ENCODE measurements at regions not wholly inside any gene's neighbourhood (a gene's known extent, or its start where the extent isn't known, plus 50 kb on each side); places are given as distances from the start of the nearest gene placed in this dataset.

DNA sequence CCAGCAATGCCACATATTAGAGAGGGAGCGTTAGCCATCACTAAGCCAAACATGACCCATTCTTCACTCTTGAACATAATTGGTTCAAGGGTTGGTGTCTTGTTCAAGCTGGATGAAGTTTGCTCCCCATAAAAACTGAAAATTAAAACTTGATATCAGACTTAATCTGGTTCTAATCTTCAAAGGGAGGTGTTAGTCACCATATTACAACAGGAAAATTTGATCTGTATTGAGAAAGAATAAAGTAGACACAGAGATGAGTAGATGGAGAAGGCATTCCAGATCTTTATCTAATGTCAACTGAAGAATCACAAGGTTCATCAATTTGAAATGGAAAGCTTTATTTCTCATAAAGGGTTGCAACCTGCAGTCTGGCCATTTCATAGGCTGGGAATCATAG, 972.8 kb downstream of the HACE1 start:
- ATAC-seq, result no peak
- CTCF ChIA-PET (ENCODE audit: low intra/inter-chr PET ratio), result no interaction called here
- no peak for TF ChIP-seq ARHGAP35 (IDR thresholded peaks at IDR 0.05; ENCODE audit: partially characterized antibody)
- Histone ChIP-seq H3K79me2 (ENCODE audit: control insufficient read depth, insufficient read depth, low read length) (no peaks in the 10 kb centered on the region), H3K27me3 (ENCODE audit: control insufficient read depth in 2 of 2, insufficient read depth in 2 of 2, low read length in 2 of 2) (no peaks in the 10 kb centered on the region), H3K9ac (ENCODE audit: insufficient read depth in 1 of 2, low read depth in 2 of 2, low read length in 2 of 2) (no peak overlapping the region), H3K36me3 (ENCODE audit: control insufficient read depth, insufficient read depth, low read length) (no peaks in the 10 kb centered on the region), H4K20me1 (replicated peaks; ENCODE audit: control insufficient read depth, insufficient read depth, low read length) (no peaks in the 10 kb centered on the region), H3K4me2 (ENCODE audit: insufficient read depth, low read length) (no peak overlapping the region), H2AFZ (ENCODE audit: low read depth, low read length) (no peak overlapping the region), H3K9me3 (replicated peaks; ENCODE audit: control insufficient read depth, insufficient read depth, low read depth, low read length) (no peaks in the 10 kb centered on the region), H3K4me3 (no peak overlapping the region), H3K9me1 (ENCODE audit: control insufficient read depth, insufficient read depth, low read length) (no peaks in the 10 kb centered on the region), H3K4me1 (replicated peaks in 1 of 2; ENCODE audit: control insufficient read depth in 2 of 2, insufficient read depth in 2 of 2, low read length in 2 of 2) (no peaks in the 10 kb centered on the region), H3K27ac (ENCODE audit: extremely low read depth, low read depth, low read length) (no peak overlapping the region)
- WGBS (ENCODE audit: insufficient coverage, low coverage, missing lambda C conversion rate), result 0% methylated on average over 1 of the region's 1 CpG
- DNase-seq (ENCODE audit: extremely low read depth in 1 of 4, low spot score in 3 of 4), result no peak
- intact Hi-C loops (cut with micrococcal nuclease), result no loop called here
- POLR2A ChIA-PET, result no interaction called here
- FAIRE-seq, result no peak
- in situ Hi-C loops (cut with MboI), result no loop called here
- no TSS peak for BruUV-seq (replicated peaks)

GRCh38 chr6:103885446-103885845, 974.3 kb downstream of the HACE1 start:
- no TSS peak for BruUV-seq (replicated peaks)

More at GRCh38 chr6:103885446-103885845, 974.3 kb downstream of the HACE1 start:
- Histone ChIP-seq H3K4me1 (replicated peaks in 1 of 2; ENCODE audit: control insufficient read depth in 2 of 2, insufficient read depth in 2 of 2, low read length in 2 of 2) (no peaks in the 10 kb centered on the region), H3K27ac (ENCODE audit: extremely low read depth, low read depth, low read length) (no peak overlapping the region), H3K9ac (ENCODE audit: insufficient read depth in 1 of 2, low read depth in 2 of 2, low read length in 2 of 2) (no peak overlapping the region), H3K4me2 (ENCODE audit: insufficient read depth, low read length) (no peak overlapping the region), H3K36me3 (ENCODE audit: control insufficient read depth, insufficient read depth, low read length) (no peaks in the 10 kb centered on the region), H3K79me2 (ENCODE audit: control insufficient read depth, insufficient read depth, low read length) (no peaks in the 10 kb centered on the region), H3K4me3 (no peak overlapping the region), H4K20me1 (replicated peaks; ENCODE audit: control insufficient read depth, insufficient read depth, low read length) (no peaks in the 10 kb centered on the region), H3K27me3 (ENCODE audit: control insufficient read depth in 2 of 2, insufficient read depth in 2 of 2, low read length in 2 of 2) (no peaks in the 10 kb centered on the region), H3K9me1 (ENCODE audit: control insufficient read depth, insufficient read depth, low read length) (no peaks in the 10 kb centered on the region), H3K9me3 (replicated peaks; ENCODE audit: control insufficient read depth, insufficient read depth, low read depth, low read length) (no peaks in the 10 kb centered on the region), H2AFZ (ENCODE audit: low read depth, low read length) (no peak overlapping the region)
- intact Hi-C loops (cut with micrococcal nuclease) (no loop called here), in situ Hi-C loops (cut with MboI) (no loop called here)
- TF ChIP-seq BHLHE40 (IDR thresholded peaks at IDR 0.05; ENCODE audit: low read length) (no peak), ZKSCAN1 (IDR thresholded peaks at IDR 0.05; ENCODE audit: low read depth, low read length) (no peak), STAT5A (IDR thresholded peaks at IDR 0.05; ENCODE audit: borderline replicate concordance, low read length) (no peak), PHB2 (IDR thresholded peaks at IDR 0.05; ENCODE audit: low read depth) (no peak), THRAP3 (IDR thresholded peaks at IDR 0.05; ENCODE audit: borderline replicate concordance) (no peak), FOXA3 (CRISPR knock-in tag; conservative IDR thresholded peaks at IDR 0.05 in 1 of 2, IDR thresholded peaks at IDR 0.05 in 1 of 2) (no peak), SIRT6 (IDR thresholded peaks at IDR 0.05; ENCODE audit: low read depth, low read length) (no peak)
- TF ChIP-seq, protein P1, sequence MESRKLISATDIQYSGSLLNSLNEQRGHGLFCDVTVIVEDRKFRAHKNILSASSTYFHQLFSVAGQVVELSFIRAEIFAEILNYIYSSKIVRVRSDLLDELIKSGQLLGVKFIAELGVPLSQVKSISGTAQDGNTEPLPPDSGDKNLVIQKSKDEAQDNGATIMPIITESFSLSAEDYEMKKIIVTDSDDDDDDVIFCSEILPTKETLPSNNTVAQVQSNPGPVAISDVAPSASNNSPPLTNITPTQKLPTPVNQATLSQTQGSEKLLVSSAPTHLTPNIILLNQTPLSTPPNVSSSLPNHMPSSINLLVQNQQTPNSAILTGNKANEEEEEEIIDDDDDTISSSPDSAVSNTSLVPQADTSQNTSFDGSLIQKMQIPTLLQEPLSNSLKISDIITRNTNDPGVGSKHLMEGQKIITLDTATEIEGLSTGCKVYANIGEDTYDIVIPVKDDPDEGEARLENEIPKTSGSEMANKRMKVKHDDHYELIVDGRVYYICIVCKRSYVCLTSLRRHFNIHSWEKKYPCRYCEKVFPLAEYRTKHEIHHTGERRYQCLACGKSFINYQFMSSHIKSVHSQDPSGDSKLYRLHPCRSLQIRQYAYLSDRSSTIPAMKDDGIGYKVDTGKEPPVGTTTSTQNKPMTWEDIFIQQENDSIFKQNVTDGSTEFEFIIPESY (CRISPR knock-in tag; IDR thresholded peaks at IDR 0.05), result no peak
- no peak for DNase-seq (ENCODE audit: extremely low read depth in 1 of 4, low spot score in 3 of 4)
- no peak for ATAC-seq
- CTCF ChIA-PET (ENCODE audit: low intra/inter-chr PET ratio), result no interaction called here
- WGBS (ENCODE audit: insufficient coverage, low coverage, missing lambda C conversion rate), result 0% methylated on average over 1 of the region's 1 CpG
- no peak for FAIRE-seq
- POLR2A ChIA-PET, result no interaction called here
